GM23338 (cell line): ENCODE measurements at regions not wholly inside any gene's neighbourhood (a gene's known extent, or its start where the extent isn't known, plus 50 kb on each side); places are given as distances from the start of the nearest gene placed in this dataset.

Experiments
- ATAC-seq: fragments of 200-7000 bp; cut with Tn5 transposase; 3 replicates; pipeline ENCODE4 v1.9.1; 2020
- DNase-seq: peaks from one replicate; pipeline ENCODE4 v3.0.0-alpha.2; 2015; ENCODE audit warnings: low spot score
- H2AFZ ChIP-seq: fragments of 200-600 bp; sonication (generic); 2 replicates; pipeline ENCODE4 v1.8.0; 2016; ENCODE audit warnings: antibody characterized with exemption, mild to moderate bottlenecking, moderate library complexity
- H3F3A ChIP-seq: fragments of 200-600 bp; sonication (generic); replicated peaks from 2 replicates; pipeline ENCODE4 v1.8.0; 2017; ENCODE audit warnings: antibody characterized with exemption, mixed run types, low read depth
- H3K27ac ChIP-seq: fragments of 200-600 bp; sonication (generic); 2 replicates; pipeline ENCODE4 v1.6.1; 2016; ENCODE audit warnings: low read depth
- H3K27me3 ChIP-seq: fragments of 200-600 bp; sonication (generic); 2 replicates; pipeline ENCODE4 v1.8.0; 2016; ENCODE audit warnings: mild to moderate bottlenecking, mixed run types, moderate library complexity; ENCODE audit not compliant: insufficient read depth
- H3K36me3 ChIP-seq: fragments of 200-600 bp; sonication (generic); 2 replicates; pipeline ENCODE4 v1.8.0; 2016; ENCODE audit warnings: mild to moderate bottlenecking; ENCODE audit not compliant: insufficient read depth
- H3K4me1 ChIP-seq: fragments of 200-600 bp; sonication (generic); 2 replicates; pipeline ENCODE4 v1.8.0; 2016; ENCODE audit warnings: mild to moderate bottlenecking, moderate library complexity; ENCODE audit not compliant: insufficient read depth
- H3K4me2 ChIP-seq: fragments of 200-600 bp; sonication (generic); 2 replicates; pipeline ENCODE4 v1.7.1; 2017; ENCODE audit warnings: mixed run types
- H3K4me3 ChIP-seq: fragments of 200-600 bp; sonication (generic); 2 replicates; pipeline ENCODE4 v1.6.1; 2016; ENCODE audit warnings: mixed run types
- H3K79me2 ChIP-seq: fragments of 200-600 bp; sonication (generic); replicated peaks from 2 replicates; pipeline ENCODE4 v1.8.0; 2017; ENCODE audit warnings: mild to moderate bottlenecking; ENCODE audit not compliant: insufficient read depth
- H3K9me2 ChIP-seq: fragments of 200-600 bp; sonication (generic); 2 replicates; pipeline ENCODE4 v1.8.0; 2017; ENCODE audit not compliant: insufficient read depth
- H4K20me1 ChIP-seq: fragments of 200-600 bp; sonication (generic); replicated peaks from 2 replicates; pipeline ENCODE4 v1.8.0; 2017; ENCODE audit warnings: mild to moderate bottlenecking; ENCODE audit not compliant: insufficient read depth
- H3K27ac Mint-ChIP-seq: 2 replicates; pipeline ENCODE4 v1.8.0; 2020; ENCODE audit warnings: inconsistent platforms, mild to moderate bottlenecking, moderate library complexity, mixed read lengths
- H3K27me3 Mint-ChIP-seq: 3 replicates; pipeline ENCODE4 v1.8.0; 2022; ENCODE audit warnings: low read depth, mild to moderate bottlenecking, moderate library complexity, mixed read lengths, inconsistent platforms; ENCODE audit not compliant: insufficient read depth, poor library complexity
- H3K36me3 Mint-ChIP-seq: 3 replicates; pipeline ENCODE4 v1.8.0; 2021; ENCODE audit warnings: low read depth, mild to moderate bottlenecking, inconsistent platforms, moderate library complexity, mixed read lengths
- H3K4me1 Mint-ChIP-seq: 3 replicates; pipeline ENCODE4 v1.8.0; 2020; ENCODE audit warnings: mild to moderate bottlenecking, inconsistent platforms, mixed read lengths
- H3K4me3 Mint-ChIP-seq: 3 replicates; pipeline ENCODE4 v1.8.0; 2021; ENCODE audit warnings: moderate library complexity, mild to moderate bottlenecking, inconsistent platforms, mixed read lengths
- H3K9me3 Mint-ChIP-seq: 3 replicates; pipeline ENCODE4 v1.8.0; 2020; ENCODE audit warnings: moderate library complexity, mild to moderate bottlenecking, inconsistent platforms, mixed read lengths
- NANOG ChIP-seq: IDR thresholded peaks from 2 replicates; pipeline ENCODE4 v1.6.1; 2016; ENCODE audit warnings: antibody characterized with exemption, borderline replicate concordance
- POLR2AphosphoS5 ChIP-seq: IDR thresholded peaks from 2 replicates; pipeline ENCODE4 v1.6.1; 2016; ENCODE audit warnings: antibody characterized with exemption, low read depth
- ZNF114 ChIP-seq: fragments of 250-450 bp; sonication (Bioruptor Pico); IDR thresholded peaks from 2 replicates; pipeline ENCODE4 v1.5.0; 2020; ENCODE audit warnings: mild to moderate bottlenecking, moderate library complexity
- ZNF462 ChIP-seq: fragments of 250-450 bp; sonication (Bioruptor Pico); IDR thresholded peaks from 2 replicates; pipeline ENCODE4 v1.5.0; 2020; ENCODE audit warnings: mild to moderate bottlenecking, moderate library complexity
- TF ChIP-seq, protein P1 (sequence below), 2 experiments: fragments of 200-600 bp in 1 of 2; sonication (generic) in 1 of 2; conservative IDR thresholded peaks; 2 replicates each; pipeline versions ENCODE4 v1.5.1 to v1.6.1; 2016 to 2017; ENCODE audit warnings: antibody characterized with exemption in 2 of 2, low read depth in 2 of 2, mild to moderate bottlenecking in 2 of 2, moderate library complexity in 1 of 2
- TF ChIP-seq, protein P2 (sequence below): IDR thresholded peaks from 2 replicates; pipeline ENCODE4 v1.6.1; 2016; ENCODE audit warnings: antibody characterized with exemption

DNA sequence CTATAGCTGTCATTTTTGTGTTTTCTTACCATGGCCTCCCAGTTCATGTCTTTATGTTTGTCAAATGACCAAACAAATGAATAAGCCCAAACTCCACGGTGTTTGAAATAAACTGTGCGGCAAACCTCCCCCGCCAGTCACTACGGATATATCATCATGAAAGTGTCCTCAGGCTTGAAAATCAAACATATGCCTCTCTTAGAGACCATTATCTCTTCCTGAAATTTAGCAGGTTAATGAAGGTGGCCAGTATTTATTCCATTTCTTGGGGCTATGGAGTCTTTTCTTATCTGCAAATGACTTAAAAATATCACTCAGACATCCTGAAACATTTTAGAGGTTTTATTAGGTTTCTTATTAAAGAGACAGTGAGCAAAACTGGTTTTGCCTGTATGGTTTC, 610.3 kb upstream of the CDH5 start:
- H3K36me3 Mint-ChIP-seq = no peaks in the 10 kb centered on the region
- no peak for DNase-seq
- no peaks in the 10 kb centered on the region for H3K9me3 Mint-ChIP-seq
- ATAC-seq = no peak
- Histone ChIP-seq H3F3A (no peaks in the 10 kb centered on the region), H2AFZ (no peak overlapping the region), H4K20me1 (no peaks in the 10 kb centered on the region), H3K36me3 (no peaks in the 10 kb centered on the region), H3K79me2 (no peaks in the 10 kb centered on the region), H3K27me3 (no peaks in the 10 kb centered on the region), H3K4me1 (peaks cover 13% of the 10 kb centered on the region), H3K4me2 (no peak overlapping the region), H3K27ac (no peak overlapping the region), H3K9me2 (peaks cover 4% of the 10 kb centered on the region; the same call in 1 of the 2 replicates), H3K4me3 (no peak overlapping the region)
- TF ChIP-seq, protein P1, sequence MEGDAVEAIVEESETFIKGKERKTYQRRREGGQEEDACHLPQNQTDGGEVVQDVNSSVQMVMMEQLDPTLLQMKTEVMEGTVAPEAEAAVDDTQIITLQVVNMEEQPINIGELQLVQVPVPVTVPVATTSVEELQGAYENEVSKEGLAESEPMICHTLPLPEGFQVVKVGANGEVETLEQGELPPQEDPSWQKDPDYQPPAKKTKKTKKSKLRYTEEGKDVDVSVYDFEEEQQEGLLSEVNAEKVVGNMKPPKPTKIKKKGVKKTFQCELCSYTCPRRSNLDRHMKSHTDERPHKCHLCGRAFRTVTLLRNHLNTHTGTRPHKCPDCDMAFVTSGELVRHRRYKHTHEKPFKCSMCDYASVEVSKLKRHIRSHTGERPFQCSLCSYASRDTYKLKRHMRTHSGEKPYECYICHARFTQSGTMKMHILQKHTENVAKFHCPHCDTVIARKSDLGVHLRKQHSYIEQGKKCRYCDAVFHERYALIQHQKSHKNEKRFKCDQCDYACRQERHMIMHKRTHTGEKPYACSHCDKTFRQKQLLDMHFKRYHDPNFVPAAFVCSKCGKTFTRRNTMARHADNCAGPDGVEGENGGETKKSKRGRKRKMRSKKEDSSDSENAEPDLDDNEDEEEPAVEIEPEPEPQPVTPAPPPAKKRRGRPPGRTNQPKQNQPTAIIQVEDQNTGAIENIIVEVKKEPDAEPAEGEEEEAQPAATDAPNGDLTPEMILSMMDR (conservative IDR thresholded peaks at IDR 0.05; ENCODE audit: low read depth in 2 of 2) = no peak
- TF ChIP-seq, protein P2, sequence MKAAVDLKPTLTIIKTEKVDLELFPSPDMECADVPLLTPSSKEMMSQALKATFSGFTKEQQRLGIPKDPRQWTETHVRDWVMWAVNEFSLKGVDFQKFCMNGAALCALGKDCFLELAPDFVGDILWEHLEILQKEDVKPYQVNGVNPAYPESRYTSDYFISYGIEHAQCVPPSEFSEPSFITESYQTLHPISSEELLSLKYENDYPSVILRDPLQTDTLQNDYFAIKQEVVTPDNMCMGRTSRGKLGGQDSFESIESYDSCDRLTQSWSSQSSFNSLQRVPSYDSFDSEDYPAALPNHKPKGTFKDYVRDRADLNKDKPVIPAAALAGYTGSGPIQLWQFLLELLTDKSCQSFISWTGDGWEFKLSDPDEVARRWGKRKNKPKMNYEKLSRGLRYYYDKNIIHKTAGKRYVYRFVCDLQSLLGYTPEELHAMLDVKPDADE = no peak
- TF ChIP-seq POLR2AphosphoS5 (no peak), NANOG (no peak), ZNF462 (CRISPR knock-in tag) (no peak), ZNF114 (CRISPR knock-in tag) (no peak)
- no peak overlapping the region for H3K27ac Mint-ChIP-seq
- H3K4me3 Mint-ChIP-seq = no peak overlapping the region
- H3K4me1 Mint-ChIP-seq = peaks cover 10% of the 10 kb centered on the region
- H3K27me3 Mint-ChIP-seq = peaks cover 2% of the 10 kb centered on the region
